CD14-positive monocyte (primary cell): ENCODE measurements at regions not wholly inside any gene's neighbourhood (a gene's known extent, or its start where the extent isn't known, plus 50 kb on each side); places are given as distances from the start of the nearest gene placed in this dataset.

ENCODE experiments used
- DNase-seq, 3 donors: peaks; one replicate each; pipeline ENCODE4 v3.0.0-alpha.2; 2011 to 2022
- H2AFZ ChIP-seq: 2 replicates; pipeline ENCODE4 v1.6.0; 2012; ENCODE audit warnings: mild to moderate bottlenecking, low read depth, low read length, inconsistent platforms; ENCODE audit not compliant: insufficient read depth, poor library complexity, severe bottlenecking
- H3K27ac ChIP-seq, 2 donors: 1 replicate in 1 of 2; 2 replicates in 1 of 2; pipeline ENCODE4 v1.5.1; 2012 to 2013; ENCODE audit warnings: low read length in 2 of 2, control low read depth in 1 of 2, inconsistent platforms in 1 of 2, low read depth in 1 of 2, mild to moderate bottlenecking in 1 of 2
- H3K27me3 ChIP-seq, 2 donors: one replicate each; pipeline versions ENCODE4 v1.6.0 to v1.6.1; 2011 to 2013; ENCODE audit warnings: low read length in 2 of 2; ENCODE audit not compliant: control insufficient read depth in 2 of 2, insufficient read depth in 2 of 2
- H3K36me3 ChIP-seq, 2 donors: replicated peaks in 1 of 2; 1 replicate in 1 of 2; 2 replicates in 1 of 2; pipeline versions ENCODE4 v1.5.1 to v1.6.1; 2012 to 2013; ENCODE audit warnings: low read length in 2 of 2, control low read depth in 1 of 2, inconsistent platforms in 1 of 2, mild to moderate bottlenecking in 1 of 2; ENCODE audit not compliant: insufficient read depth in 2 of 2, control insufficient read depth in 1 of 2
- H3K4me1 ChIP-seq, 2 donors: 1 replicate in 1 of 2; 2 replicates in 1 of 2; pipeline versions ENCODE4 v1.5.1 to v1.6.1; 2012 to 2013; ENCODE audit warnings: low read length in 2 of 2, control low read depth in 1 of 2, inconsistent platforms in 1 of 2, mild to moderate bottlenecking in 1 of 2, moderate library complexity in 1 of 2; ENCODE audit not compliant: insufficient read depth in 2 of 2, control insufficient read depth in 1 of 2
- H3K4me2 ChIP-seq: replicated peaks from 2 replicates; pipeline ENCODE3; 2012; ENCODE audit warnings: low read length, moderate library complexity, mild to moderate bottlenecking; ENCODE audit not compliant: poor library complexity, severe bottlenecking; ENCODE audit errors: extremely low read depth
- H3K4me3 ChIP-seq, 3 experiments: fragments of 200-600 bp in 1 of 3; sonication (generic) in 1 of 3; replicated peaks in 1 of 3; 1 replicate in 2 of 3; 2 replicates in 1 of 3; pipeline ENCODE4 v1.5.1; 2011 to 2013; ENCODE audit warnings: low read length in 3 of 3, mild to moderate bottlenecking in 3 of 3, control low read depth in 2 of 3, low read depth in 2 of 3, inconsistent platforms in 1 of 3, moderate library complexity in 1 of 3
- H3K79me2 ChIP-seq: 2 replicates; pipeline ENCODE4 v1.6.0; 2012; ENCODE audit warnings: mild to moderate bottlenecking, control low read depth, inconsistent platforms, low read length, moderate library complexity; ENCODE audit not compliant: insufficient read depth
- H3K9ac ChIP-seq: 2 replicates; pipeline ENCODE4 v1.6.0; 2017; ENCODE audit warnings: low read length, mild to moderate bottlenecking; ENCODE audit not compliant: insufficient read depth, poor library complexity, severe bottlenecking
- H3K9me3 ChIP-seq, 2 donors: replicated peaks in 1 of 2; 1 replicate in 1 of 2; 2 replicates in 1 of 2; pipeline versions ENCODE4 v1.5.1 to v1.6.1; 2012 to 2013; ENCODE audit warnings: low read length in 2 of 2, control low read depth in 1 of 2; ENCODE audit not compliant: control insufficient read depth in 1 of 2, insufficient read depth in 1 of 2
- H4K20me1 ChIP-seq: 2 replicates; pipeline ENCODE4 v1.6.0; 2012; ENCODE audit warnings: mild to moderate bottlenecking, low read length, control low read depth, moderate library complexity; ENCODE audit not compliant: insufficient read depth
- H3K27ac Mint-ChIP-seq, 7 donors: one replicate each; pipeline ENCODE4 v1.8.0; 2020; ENCODE audit warnings: mild to moderate bottlenecking in 7 of 7, mixed read lengths in 7 of 7, moderate library complexity in 6 of 7, inconsistent platforms in 2 of 7
- H3K27me3 Mint-ChIP-seq, 3 donors: one replicate each; pipeline ENCODE4 v1.8.0; 2021 to 2022; ENCODE audit warnings: low read depth in 3 of 3, mild to moderate bottlenecking in 3 of 3, mixed read lengths in 3 of 3, moderate library complexity in 3 of 3, inconsistent platforms in 1 of 3
- H3K36me3 Mint-ChIP-seq, 2 donors: one replicate each; pipeline ENCODE4 v1.8.0; 2020; ENCODE audit warnings: mixed read lengths in 2 of 2, inconsistent platforms in 1 of 2, mild to moderate bottlenecking in 1 of 2
- H3K4me1 Mint-ChIP-seq: one replicate; pipeline ENCODE4 v1.8.0; 2020; ENCODE audit warnings: mild to moderate bottlenecking, mixed read lengths
- H3K4me3 Mint-ChIP-seq, 2 donors: one replicate each; pipeline ENCODE4 v1.8.0; 2020; ENCODE audit warnings: mild to moderate bottlenecking in 2 of 2, mixed read lengths in 2 of 2, moderate library complexity in 1 of 2
- H3K9me3 Mint-ChIP-seq, 7 donors: one replicate each; pipeline ENCODE4 v1.8.0; 2020 to 2022; ENCODE audit warnings: mixed read lengths in 7 of 7, mild to moderate bottlenecking in 6 of 7, moderate library complexity in 6 of 7, inconsistent platforms in 2 of 7
- WGBS: methylation state at CpG from one replicate; pipeline ENCODE4 v1.1.5; 2013; ENCODE audit warnings: missing lambda C conversion rate; ENCODE audit not compliant: insufficient coverage; 5-methylcytosine and 5-hydroxymethylcytosine counted together
- intact Hi-C, 2 donors: fragments of 100-400 bp; cut with micrococcal nuclease; formaldehyde crosslinking; loops; one replicate each; pipeline versions ENCODE4 v1.15.0 to v1.15.1; 2023
- TF ChIP-seq, protein P1 (sequence below): fragments of 200-600 bp; IDR thresholded peaks from one replicate; pipeline ENCODE4 v1.8.0; 2022; ENCODE audit warnings: antibody characterized with exemption, mild to moderate bottlenecking

DNA sequence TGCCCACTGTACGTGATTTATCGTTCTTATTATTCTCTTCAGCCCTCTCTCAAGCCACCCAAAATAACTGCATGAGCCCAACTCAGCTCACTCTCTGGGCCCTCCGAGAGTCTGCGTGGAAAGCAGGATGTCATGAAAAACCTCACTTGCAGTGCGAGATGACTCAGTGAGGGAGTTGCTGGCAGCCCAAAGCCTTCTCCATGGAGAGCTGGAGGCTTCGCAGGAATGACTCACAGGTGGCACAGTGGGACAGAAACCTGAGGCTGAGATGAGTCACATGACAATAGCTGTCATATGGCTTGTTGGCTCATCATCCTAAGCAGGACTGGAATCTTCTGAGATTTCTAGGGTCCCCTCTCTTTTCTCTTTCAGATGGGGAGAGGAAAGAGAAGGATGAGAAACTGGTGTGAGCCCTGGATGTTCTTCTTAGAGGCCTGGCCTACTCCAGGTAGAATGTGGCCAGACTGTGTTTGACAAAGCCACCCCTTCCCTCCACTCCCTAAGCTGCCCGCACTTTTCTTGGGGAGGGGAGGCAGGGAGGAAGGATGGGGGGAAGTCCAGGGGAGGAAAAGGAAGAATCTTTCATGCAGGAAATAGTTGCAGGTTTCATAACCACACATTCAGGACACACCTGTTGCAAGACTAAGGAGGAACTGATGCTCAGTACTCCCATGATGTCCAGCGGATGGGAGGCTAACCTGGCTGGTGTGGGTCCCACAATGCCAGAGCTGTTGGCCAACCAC is 160.6 kb upstream of the RPL38 start:
- no peak overlapping the region for H3K4me3 ChIP-seq
- Mint-ChIP-seq H3K27ac (no peak overlapping the region), H3K4me3 (no peak overlapping the region), H3K9me3 (no peaks in the 10 kb centered on the region), H3K36me3 (no peaks in the 10 kb centered on the region), H3K4me1 (peaks cover 2% of the 10 kb centered on the region), H3K27me3 (peaks cover 4 to 7% (median 5%) of the 10 kb centered on the region in 3 donors)
- H2AFZ ChIP-seq = no peak overlapping the region
- no peaks in the 10 kb centered on the region for H3K79me2 ChIP-seq
- 76% methylated on average over 7 of the region's 8 CpGs for WGBS
- no peaks in the 10 kb centered on the region for H4K20me1 ChIP-seq
- no peak overlapping the region for H3K4me2 ChIP-seq
- H3K9ac ChIP-seq = no peak overlapping the region
- H3K27me3 ChIP-seq = no peaks in the 10 kb centered on the region
- intact Hi-C loops = no loop called here
- no peaks in the 10 kb centered on the region for H3K4me1 ChIP-seq
- H3K36me3 ChIP-seq = no peaks in the 10 kb centered on the region
- no peak overlapping the region for H3K27ac ChIP-seq
- TF ChIP-seq, protein P1, sequence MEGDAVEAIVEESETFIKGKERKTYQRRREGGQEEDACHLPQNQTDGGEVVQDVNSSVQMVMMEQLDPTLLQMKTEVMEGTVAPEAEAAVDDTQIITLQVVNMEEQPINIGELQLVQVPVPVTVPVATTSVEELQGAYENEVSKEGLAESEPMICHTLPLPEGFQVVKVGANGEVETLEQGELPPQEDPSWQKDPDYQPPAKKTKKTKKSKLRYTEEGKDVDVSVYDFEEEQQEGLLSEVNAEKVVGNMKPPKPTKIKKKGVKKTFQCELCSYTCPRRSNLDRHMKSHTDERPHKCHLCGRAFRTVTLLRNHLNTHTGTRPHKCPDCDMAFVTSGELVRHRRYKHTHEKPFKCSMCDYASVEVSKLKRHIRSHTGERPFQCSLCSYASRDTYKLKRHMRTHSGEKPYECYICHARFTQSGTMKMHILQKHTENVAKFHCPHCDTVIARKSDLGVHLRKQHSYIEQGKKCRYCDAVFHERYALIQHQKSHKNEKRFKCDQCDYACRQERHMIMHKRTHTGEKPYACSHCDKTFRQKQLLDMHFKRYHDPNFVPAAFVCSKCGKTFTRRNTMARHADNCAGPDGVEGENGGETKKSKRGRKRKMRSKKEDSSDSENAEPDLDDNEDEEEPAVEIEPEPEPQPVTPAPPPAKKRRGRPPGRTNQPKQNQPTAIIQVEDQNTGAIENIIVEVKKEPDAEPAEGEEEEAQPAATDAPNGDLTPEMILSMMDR = no peak
- DNase-seq = peak in 1 of 3 donors; percentile 37
- no peaks in the 10 kb centered on the region for H3K9me3 ChIP-seq

DNA sequence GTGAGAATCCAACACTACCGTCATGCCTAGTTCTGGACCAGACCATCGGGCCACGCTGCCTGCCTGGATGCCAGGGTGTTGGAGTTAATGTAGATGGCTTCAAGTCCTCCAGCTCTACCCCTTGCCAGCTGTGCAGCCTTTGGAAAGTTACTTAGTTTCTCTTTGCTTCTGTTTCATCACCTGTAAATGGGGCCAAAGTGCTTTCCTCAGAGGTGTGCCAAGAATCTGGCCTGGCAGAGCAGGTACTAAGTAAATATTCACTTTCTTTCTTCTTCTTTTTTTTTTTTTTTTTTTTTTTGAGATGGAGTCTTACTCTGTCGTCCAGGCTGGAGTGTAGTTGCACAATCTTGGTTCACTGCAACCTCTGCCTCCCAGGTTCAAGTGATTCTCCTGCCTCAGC is 159.5 kb upstream of the RPL38 start:
- Histone ChIP-seq H4K20me1 (no peaks in the 10 kb centered on the region), H3K27me3 (no peaks in the 10 kb centered on the region), H2AFZ (no peak overlapping the region), H3K36me3 (no peaks in the 10 kb centered on the region), H3K4me3 (no peak overlapping the region), H3K4me1 (no peaks in the 10 kb centered on the region), H3K27ac (no peak overlapping the region), H3K9ac (no peak overlapping the region), H3K9me3 (no peaks in the 10 kb centered on the region), H3K79me2 (no peaks in the 10 kb centered on the region), H3K4me2 (no peak overlapping the region)
- Mint-ChIP-seq H3K9me3 (no peaks in the 10 kb centered on the region), H3K4me3 (no peak overlapping the region), H3K36me3 (no peaks in the 10 kb centered on the region), H3K27ac (no peak overlapping the region), H3K27me3 (peaks cover 7 to 9% (median 7%) of the 10 kb centered on the region in 3 donors), H3K4me1 (peaks cover 4% of the 10 kb centered on the region)
- intact Hi-C loops = no loop called here
- DNase-seq = no peak
- TF ChIP-seq, protein P1 = no peak
- 0% methylated on average over 1 of the region's 4 CpGs for WGBS
